ENCODE measurements at regions not wholly inside any gene's neighbourhood (a gene's known extent, or its start where the extent isn't known, plus 50 kb on each side); places are given as distances from the start of the nearest gene placed in this dataset.

GRCh38 chr15:93983526-93983925 is 247.8 kb upstream of the MCTP2 start:
- no peak for DNase-seq (ENCODE audit: low read depth)
- no peak overlapping the region for H3K4me3 ChIP-seq (ENCODE audit: low read depth, low read length)
- TF ChIP-seq CTCF (IDR thresholded peaks at IDR 0.05; ENCODE audit: insufficient read depth, low read length): no peak

GRCh38 chr15:93982226-93982727 is 249.1 kb upstream of the MCTP2 start:
- peak; percentile 50 for DNase-seq (ENCODE audit: low read depth)
- TF ChIP-seq CTCF (IDR thresholded peaks at IDR 0.05; ENCODE audit: insufficient read depth, low read length): no peak
- no peak overlapping the region for H3K4me3 ChIP-seq (ENCODE audit: low read depth, low read length)

- no peak for TF ChIP-seq CTCF (IDR thresholded peaks at IDR 0.05; ENCODE audit: insufficient read depth, low read length)
- DNase-seq (ENCODE audit: low read depth): no peak
- H3K4me3 ChIP-seq (ENCODE audit: low read depth, low read length): no peak overlapping the region
These were observed 249.7 kb upstream of the MCTP2 start for GRCh38 chr15:93981706-93982105.

- no peak for DNase-seq (ENCODE audit: low read depth)
- no peak overlapping the region for H3K4me3 ChIP-seq (ENCODE audit: low read depth, low read length)
- TF ChIP-seq CTCF (IDR thresholded peaks at IDR 0.05; ENCODE audit: insufficient read depth, low read length): no peak
These were observed 251.0 kb upstream of the MCTP2 start for GRCh38 chr15:93980261-93980911.

GRCh38 chr15:93974804-93975481 is 256.4 kb upstream of the MCTP2 start:
- DNase-seq (ENCODE audit: low read depth): peak; percentile 74
- H3K4me3 ChIP-seq (ENCODE audit: low read depth, low read length): no peak overlapping the region
- TF ChIP-seq CTCF (IDR thresholded peaks at IDR 0.05; ENCODE audit: insufficient read depth, low read length): peak; percentile 64

- H3K4me3 ChIP-seq (ENCODE audit: low read depth, low read length): no peak overlapping the region
- no peak for TF ChIP-seq CTCF (IDR thresholded peaks at IDR 0.05; ENCODE audit: insufficient read depth, low read length)
- DNase-seq (ENCODE audit: low read depth): no peak
These were observed 258.1 kb upstream of the MCTP2 start for GRCh38 chr15:93973287-93973686.
